Ascending aorta (tissue), 2 donors: ENCODE measurements at regions not wholly inside any gene's neighbourhood (a gene's known extent, or its start where the extent isn't known, plus 50 kb on each side); places are given as distances from the start of the nearest gene placed in this dataset.
"Not testable (repeated sequence)": the region's sequence is repeated elsewhere in the genome, so short reads cannot be mapped to it uniquely, and the experiment has no call there.

Experiments used
- DNase-seq, 2 donors: peaks; one replicate each; pipeline ENCODE4 v3.0.0-alpha.2; 2019; ENCODE audit warnings: low spot score in 2 of 2
- H3K27ac ChIP-seq, 2 donors: fragments of 200-600 bp; sonication (generic); one replicate each; pipeline ENCODE4 v1.5.1; 2016 to 2017; ENCODE audit warnings: mild to moderate bottlenecking in 1 of 2
- H3K27me3 ChIP-seq: fragments of 200-600 bp; sonication (generic); one replicate; pipeline ENCODE4 v1.5.1; 2017
- H3K36me3 ChIP-seq, 2 donors: fragments of 200-600 bp; sonication (generic); one replicate each; pipeline ENCODE4 v1.5.1; 2016
- H3K4me1 ChIP-seq, 2 donors: fragments of 200-600 bp; sonication (generic); one replicate each; pipeline ENCODE4 v1.5.1; 2016 to 2017; ENCODE audit warnings: mild to moderate bottlenecking in 1 of 2
- H3K4me3 ChIP-seq, 2 donors: fragments of 200-600 bp; sonication (generic); one replicate each; pipeline ENCODE4 v1.5.1; 2016 to 2017; ENCODE audit warnings: mild to moderate bottlenecking in 1 of 2
- H3K9me3 ChIP-seq, 2 donors: fragments of 200-600 bp; sonication (generic); one replicate each; pipeline ENCODE4 v1.5.1; 2016
- CTCF ChIP-seq, 3 experiments: fragments of 200-600 bp in 2 of 3; fragments of 450-650 bp in 1 of 3; sonication (generic) in 2 of 3; IDR thresholded peaks; one replicate each; pipeline ENCODE4 v1.5.1; 2016 to 2019; ENCODE audit warnings: antibody characterized with exemption in 3 of 3, mild to moderate bottlenecking in 1 of 3, moderate library complexity in 1 of 3
- intact Hi-C: fragments of 100-400 bp; cut with DNase I; formaldehyde crosslinking; loops from one replicate; pipeline ENCODE4 v1.15.1; 2023

GRCh38 chr6:105862936-105863607 is 223.1 kb upstream of the PRDM1 start:
- no peak for DNase-seq
- Histone ChIP-seq H3K4me1 (no peaks in the 10 kb centered on the region), H3K27ac (no peak overlapping the region), H3K36me3 (no peaks in the 10 kb centered on the region), H3K9me3 (no peaks in the 10 kb centered on the region), H3K4me3 (no peak overlapping the region), H3K27me3 (no peaks in the 10 kb centered on the region)
- TF ChIP-seq CTCF (IDR thresholded peaks at IDR 0.05) = no peak
- intact Hi-C loops = no loop called here

GRCh38 chr6:105860927-105861326 is 225.2 kb upstream of the PRDM1 start:
- intact Hi-C loops, H3K4me3 ChIP-seq, H3K4me1 ChIP-seq, H3K27me3 ChIP-seq, DNase-seq, H3K27ac ChIP-seq, H3K36me3 ChIP-seq, H3K9me3 ChIP-seq: not testable (repeated sequence)

GRCh38 chr6:105859457-105859856 is 226.7 kb upstream of the PRDM1 start:
- H3K4me1 ChIP-seq = no peaks in the 10 kb centered on the region
- no peak for TF ChIP-seq CTCF (IDR thresholded peaks at IDR 0.05)
- intact Hi-C loops = no loop called here
- H3K9me3 ChIP-seq = no peaks in the 10 kb centered on the region
- H3K36me3 ChIP-seq = no peaks in the 10 kb centered on the region
- no peak for DNase-seq
- no peaks in the 10 kb centered on the region for H3K27me3 ChIP-seq
- H3K27ac ChIP-seq = no peak overlapping the region
- H3K4me3 ChIP-seq = no peak overlapping the region

- H3K9me3 ChIP-seq, H3K4me3 ChIP-seq, H3K4me1 ChIP-seq, DNase-seq, H3K36me3 ChIP-seq, intact Hi-C loops, H3K27ac ChIP-seq, H3K27me3 ChIP-seq: not testable (repeated sequence)
Measured at GRCh38 chr6:105858639-105859038, 227.5 kb upstream of the PRDM1 start.

- intact Hi-C loops = no loop called here
- Histone ChIP-seq H3K9me3 (no peaks in the 10 kb centered on the region), H3K4me1 (no peaks in the 10 kb centered on the region), H3K4me3 (no peak overlapping the region), H3K36me3 (no peaks in the 10 kb centered on the region), H3K27ac (no peak overlapping the region), H3K27me3 (no peaks in the 10 kb centered on the region)
- DNase-seq = no peak
- TF ChIP-seq CTCF (IDR thresholded peaks at IDR 0.05) = no peak
Measured at GRCh38 chr6:105855433-105855832, 230.7 kb upstream of the PRDM1 start.

GRCh38 chr6:105853979-105854378 is 232.2 kb upstream of the PRDM1 start:
- intact Hi-C loops, DNase-seq, H3K27ac ChIP-seq, H3K4me3 ChIP-seq, H3K4me1 ChIP-seq, H3K27me3 ChIP-seq, H3K9me3 ChIP-seq, H3K36me3 ChIP-seq: not testable (repeated sequence)

- Histone ChIP-seq H3K4me1 (no peaks in the 10 kb centered on the region), H3K27me3 (no peaks in the 10 kb centered on the region), H3K9me3 (no peaks in the 10 kb centered on the region), H3K27ac (no peak overlapping the region), H3K4me3 (no peak overlapping the region), H3K36me3 (no peaks in the 10 kb centered on the region)
- no peak for TF ChIP-seq CTCF (IDR thresholded peaks at IDR 0.05)
- no peak for DNase-seq
- intact Hi-C loops = no loop called here
Measured at GRCh38 chr6:105851606-105852005, 234.5 kb upstream of the PRDM1 start.
